NCI-H2107 (cell line): ENCODE measurements at regions not wholly inside any gene's neighbourhood (a gene's known extent, or its start where the extent isn't known, plus 50 kb on each side); places are given as distances from the start of the nearest gene placed in this dataset.

Source experiments
- DNase-seq: peaks from one replicate; lab custom pipeline; 2025; lab: John Stamatoyannopoulos, UW

- DNase-seq: no peak
Observed at GRCh38 chr4:186889876-186890643, 166.4 kb upstream of the FAT1 start.

- no peak for DNase-seq
Observed at GRCh38 chr4:186891859-186892486, 168.3 kb upstream of the FAT1 start.

DNA sequence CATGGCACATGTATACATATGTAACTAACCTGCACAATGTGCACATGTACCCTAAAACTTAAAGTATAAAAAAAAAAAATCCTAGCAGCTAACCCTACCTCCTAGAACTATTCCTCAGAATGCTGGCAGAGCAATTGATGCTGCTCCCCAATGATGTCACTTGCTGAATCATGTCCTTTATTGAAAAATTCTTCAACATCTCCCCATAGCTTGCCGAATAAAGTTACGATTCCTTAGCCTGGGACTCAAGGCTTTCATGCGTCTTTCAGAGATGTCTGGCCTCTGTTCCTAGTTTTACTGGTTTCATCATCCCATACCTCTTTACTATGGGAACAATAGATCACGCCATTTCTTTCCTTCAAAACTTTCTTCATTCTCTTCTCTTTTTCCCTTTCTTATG is 174.7 kb upstream of the FAT1 start:
- no peak for DNase-seq

DNA sequence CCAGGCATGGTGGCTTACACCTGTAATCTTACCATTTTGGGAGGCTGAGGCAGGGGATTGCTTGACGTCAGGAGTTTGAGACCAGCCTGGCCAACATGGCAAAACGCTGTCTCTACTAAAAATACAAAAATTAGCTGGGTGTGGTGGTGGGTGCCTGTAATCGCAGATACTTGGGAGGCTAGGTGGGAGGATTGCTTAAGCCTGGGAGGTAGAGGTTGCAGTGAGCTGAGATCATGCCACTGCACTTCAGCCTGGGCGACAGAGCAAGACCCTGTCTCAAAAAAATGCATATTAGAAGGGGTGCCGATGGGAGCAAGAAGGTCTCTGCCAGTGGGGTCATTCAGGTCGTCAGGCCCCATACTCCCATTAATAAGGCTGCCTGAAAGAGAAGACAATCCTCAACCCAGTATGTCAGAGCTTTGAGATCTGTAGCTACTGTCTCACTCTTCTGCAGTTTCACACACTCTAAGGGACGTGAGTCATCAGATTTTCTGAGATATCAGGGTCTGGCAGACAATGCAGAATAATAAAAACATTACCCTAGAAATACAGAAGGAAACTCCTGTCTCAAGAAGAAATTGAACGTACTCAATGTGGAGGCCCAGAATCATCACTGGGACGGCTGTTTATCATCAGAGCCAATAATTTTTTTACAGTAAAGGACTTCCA is 176.7 kb upstream of the FAT1 start:
- DNase-seq: no peak

DNA sequence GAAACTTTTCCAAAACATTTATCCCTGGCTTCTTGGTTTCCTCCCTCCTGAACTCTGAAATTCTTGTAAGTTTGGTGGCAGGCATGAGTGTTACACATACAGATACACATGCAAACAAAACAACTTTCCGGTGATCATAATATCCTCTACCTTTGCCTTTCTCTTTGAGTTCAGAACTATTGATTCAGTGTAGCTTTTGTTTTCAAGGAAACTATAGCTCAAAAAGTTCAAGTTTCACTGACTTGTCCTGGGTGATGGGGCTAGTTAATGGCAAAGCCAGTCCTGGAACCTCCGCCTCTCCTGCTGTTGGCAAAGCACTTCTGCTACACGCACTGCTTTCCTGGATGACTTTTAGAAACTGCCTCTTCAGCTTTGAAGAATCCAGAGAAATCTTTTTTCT is 177.3 kb upstream of the FAT1 start:
- DNase-seq: no peak

GRCh38 chr4:186901850-186902249 is 178.2 kb upstream of the FAT1 start:
- DNase-seq: no peak

- no peak for DNase-seq
Observed at GRCh38 chr4:186902361-186902760, 178.7 kb upstream of the FAT1 start.

DNA sequence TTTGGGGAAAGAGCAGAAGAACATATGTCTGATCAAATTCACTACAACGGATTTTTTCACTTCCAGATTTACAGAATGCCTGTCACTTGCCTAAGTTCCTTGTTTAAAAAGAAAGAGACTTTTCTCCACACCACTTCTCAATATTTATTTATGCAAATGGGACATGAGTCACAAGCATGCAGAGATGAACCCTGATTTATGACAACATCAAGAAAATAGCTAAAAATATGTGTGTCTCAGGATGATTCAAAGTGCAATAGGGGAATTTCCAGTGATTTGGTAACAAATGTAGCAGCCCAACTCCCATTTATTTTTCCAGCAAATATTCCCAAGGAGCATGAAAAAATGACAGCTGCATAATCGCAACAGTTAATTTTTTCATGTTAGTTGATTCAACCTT is 180.4 kb upstream of the FAT1 start:
- DNase-seq: no peak

GRCh38 chr4:186906722-186907121 is 183.1 kb upstream of the FAT1 start:
- no peak for DNase-seq

DNA sequence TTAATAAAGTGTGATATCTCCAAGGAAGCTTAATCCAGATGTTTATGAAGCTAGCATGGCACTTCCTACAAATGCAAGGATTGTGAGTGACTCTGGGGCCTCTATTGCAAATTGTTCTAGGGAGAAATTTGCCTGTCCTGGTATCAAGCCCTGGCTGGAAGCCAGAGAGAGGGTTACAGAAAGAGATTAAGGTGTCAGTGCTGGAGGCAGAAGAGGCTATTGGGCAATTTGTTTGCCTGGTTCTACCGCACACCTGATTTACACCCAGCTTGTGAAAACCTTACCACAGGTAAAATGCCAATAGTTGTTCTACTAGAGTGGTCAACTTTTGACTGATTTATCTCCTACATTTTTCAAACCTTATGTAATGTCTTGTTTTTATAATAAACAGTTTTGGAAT is 186.7 kb upstream of the FAT1 start:
- DNase-seq: no peak

- DNase-seq: no peak
Observed at GRCh38 chr4:186912606-186913005, 188.9 kb upstream of the FAT1 start.

DNA sequence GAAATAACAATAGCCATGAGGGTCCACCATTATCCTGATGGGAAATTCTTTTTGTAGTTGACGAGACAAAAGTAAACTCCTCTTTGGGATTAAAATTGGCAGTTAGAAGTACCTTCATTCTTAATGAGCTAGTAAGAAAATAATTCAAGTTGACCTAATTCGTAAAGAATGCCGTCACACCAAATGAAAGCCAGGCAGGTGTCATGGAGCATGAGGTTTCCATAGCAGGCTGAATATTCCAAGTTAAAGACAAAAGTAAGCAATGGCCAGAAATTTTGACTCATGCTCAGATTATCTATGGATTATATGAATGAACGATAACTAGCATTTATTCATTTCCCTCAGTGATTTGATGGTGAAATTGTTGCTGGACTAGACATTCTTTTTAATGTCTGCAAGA is 192.2 kb upstream of the FAT1 start:
- DNase-seq: no peak

- no peak for DNase-seq
Observed at GRCh38 chr4:186917136-186917535, 193.5 kb upstream of the FAT1 start.

DNA sequence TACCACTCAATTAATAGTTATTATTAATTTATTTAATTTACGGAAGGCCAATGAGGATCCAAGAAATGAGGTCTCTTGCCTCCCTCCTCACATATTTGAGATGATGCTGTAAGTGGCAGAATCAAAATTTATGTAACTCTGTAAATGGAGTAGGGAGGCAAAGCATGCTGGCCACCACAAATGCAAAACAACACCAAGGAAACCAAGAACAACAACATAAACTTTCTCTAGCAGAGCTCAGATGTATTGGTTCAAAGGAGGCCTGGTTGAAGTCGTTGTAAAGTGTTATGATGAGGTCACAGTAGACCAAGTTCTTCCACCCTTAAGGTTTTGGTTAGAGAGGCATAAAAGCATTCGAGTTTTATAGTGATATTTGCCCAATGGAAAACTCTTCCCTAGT is 194.8 kb upstream of the FAT1 start:
- DNase-seq: no peak

- no peak for DNase-seq
Observed at GRCh38 chr4:186919340-186919739, 195.7 kb upstream of the FAT1 start.

DNA sequence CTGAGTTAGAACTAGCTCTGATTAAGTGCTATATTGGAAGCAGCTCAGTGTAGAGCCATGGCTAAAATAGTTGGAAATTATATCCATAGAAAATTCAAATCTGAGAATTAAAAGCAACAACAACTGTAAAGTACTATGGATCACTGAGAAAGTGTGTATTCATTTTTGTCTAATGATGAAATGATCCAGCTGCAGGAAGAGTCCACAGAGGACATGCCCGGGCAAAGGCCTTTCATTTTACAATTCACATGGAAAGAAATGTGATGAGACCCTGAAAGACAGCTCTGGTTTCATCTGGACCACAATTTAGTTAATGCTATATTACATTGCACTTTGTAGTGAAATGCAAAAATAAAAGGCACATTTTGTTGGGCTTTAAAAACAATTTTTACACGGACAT is 196.8 kb upstream of the FAT1 start:
- no peak for DNase-seq

GRCh38 chr4:186920992-186921391 is 197.3 kb upstream of the FAT1 start:
- DNase-seq: no peak

- no peak for DNase-seq
Observed at GRCh38 chr4:186924723-186925122, 201.1 kb upstream of the FAT1 start.

DNA sequence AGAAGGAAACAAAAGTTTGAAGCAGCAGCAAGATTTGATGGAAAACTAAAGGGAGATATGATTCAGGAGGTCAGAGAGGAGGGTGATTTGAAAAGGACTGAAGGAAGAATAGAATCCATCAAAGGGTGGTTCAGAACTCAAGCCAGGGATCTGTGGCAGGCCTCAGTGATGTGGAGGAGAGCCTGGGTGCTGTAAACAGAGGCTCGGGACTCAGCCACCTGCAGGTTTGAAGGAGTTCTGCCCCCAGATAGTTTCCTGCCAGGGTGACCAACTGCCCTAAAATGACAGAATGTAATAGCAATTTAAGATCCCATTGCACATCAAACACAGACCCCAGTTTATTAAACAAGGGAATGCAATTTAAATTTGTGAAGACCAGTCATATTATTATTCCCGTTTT is 204.0 kb upstream of the FAT1 start:
- no peak for DNase-seq

GRCh38 chr4:186930024-186930423 is 206.4 kb upstream of the FAT1 start:
- DNase-seq: no peak

DNA sequence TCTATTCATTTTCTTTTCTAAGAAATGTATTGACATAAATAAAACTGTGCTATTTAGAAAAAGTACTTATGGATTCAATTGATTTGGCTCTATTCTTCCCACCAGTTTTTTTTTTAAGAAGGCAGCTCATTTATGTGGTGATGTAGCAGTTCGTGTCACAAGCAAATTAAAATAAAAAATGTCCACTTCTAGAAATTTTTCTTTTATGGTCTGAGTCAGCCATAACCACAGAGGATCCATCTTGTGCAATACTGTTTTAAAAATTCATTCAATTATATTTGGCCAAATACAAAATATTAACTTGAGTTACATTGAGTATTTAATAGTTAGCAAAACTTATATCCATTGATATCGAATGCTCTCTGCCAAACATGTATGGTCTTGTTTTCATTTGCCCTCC is 207.9 kb upstream of the FAT1 start:
- DNase-seq: no peak

- DNase-seq: no peak
Observed at GRCh38 chr4:186932196-186932595, 208.5 kb upstream of the FAT1 start.

GRCh38 chr4:186932631-186933187 is 209.1 kb upstream of the FAT1 start:
- no peak for DNase-seq
